B cell (primary cell): ENCODE measurements at regions not wholly inside any gene's neighbourhood (a gene's known extent, or its start where the extent isn't known, plus 50 kb on each side); places are given as distances from the start of the nearest gene placed in this dataset.

Experiments used
- ATAC-seq: fragments of 200-7000 bp; cut with Tn5 transposase; one replicate; pipeline ENCODE4 v1.10.0; 2021; ENCODE audit warnings: low read depth, mild to moderate bottlenecking, moderate number of reproducible peaks, moderate library complexity
- CTCF ChIA-PET: fragments of 350-600 bp; sonication (Branson Sonifier 250); formaldehyde crosslinking; loops from one replicate; lab custom pipeline; 2021; ENCODE audit warnings: antibody characterized with exemption, inconsistent platforms; lab: Charles Lee
- POLR2A ChIA-PET: fragments of 350-600 bp; sonication (Branson Sonifier 250); formaldehyde crosslinking; loops from one replicate; lab custom pipeline; 2021; ENCODE audit warnings: antibody characterized with exemption; lab: Charles Lee
- DNase-seq: peaks from one replicate; pipeline ENCODE4 v3.0.0; 2013
- H2AFZ ChIP-seq: 2 replicates; pipeline ENCODE4 v1.6.1; 2012; ENCODE audit warnings: mild to moderate bottlenecking, low read depth, low read length; ENCODE audit not compliant: insufficient read depth, poor library complexity, severe bottlenecking
- H3K27ac ChIP-seq, 2 donors: 1 replicate in 1 of 2; 2 replicates in 1 of 2; pipeline ENCODE4 v1.5.1; 2012 to 2013; ENCODE audit warnings: low read length in 2 of 2, mild to moderate bottlenecking in 2 of 2, moderate library complexity in 1 of 2
- H3K27me3 ChIP-seq, 4 experiments: fragments of 200-600 bp in 1 of 4; sonication (generic) in 1 of 4; replicated peaks in 1 of 4; 1 replicate in 2 of 4; 2 replicates in 2 of 4; pipeline versions ENCODE4 v1.6.1 to v1.7.0; 2013 to 2016; ENCODE audit warnings: low read length in 3 of 4, mild to moderate bottlenecking in 2 of 4, mixed read lengths in 1 of 4, moderate library complexity in 1 of 4; ENCODE audit not compliant: insufficient read depth in 4 of 4, control insufficient read depth in 3 of 4; ENCODE audit errors: control extremely low read depth in 1 of 4
- H3K36me3 ChIP-seq, 2 experiments: replicated peaks in 1 of 2; 1 replicate in 1 of 2; 2 replicates in 1 of 2; pipeline versions ENCODE4 v1.6.1 to v1.7.1; 2013; ENCODE audit warnings: low read length in 1 of 2; ENCODE audit not compliant: insufficient read depth in 2 of 2, control insufficient read depth in 1 of 2; ENCODE audit errors: control extremely low read depth in 1 of 2, extremely low read depth in 1 of 2
- H3K4me1 ChIP-seq, 2 donors: fragments of 200-600 bp in 1 of 2; sonication (generic) in 1 of 2; 1 replicate in 1 of 2; 2 replicates in 1 of 2; pipeline versions ENCODE4 v1.5.1 to v1.6.1; 2013 to 2017; ENCODE audit warnings: low read length in 2 of 2; ENCODE audit not compliant: control insufficient read depth in 2 of 2, insufficient read depth in 2 of 2
- H3K4me2 ChIP-seq: replicated peaks from 2 replicates; pipeline ENCODE3; 2012; ENCODE audit warnings: mild to moderate bottlenecking, low read depth, low read length; ENCODE audit not compliant: poor library complexity, severe bottlenecking
- H3K4me3 ChIP-seq, 5 experiments: fragments of 200-600 bp in 1 of 5; sonication (generic) in 1 of 5; 1 replicate in 3 of 5; 2 replicates in 2 of 5; pipeline versions ENCODE4 v1.5.1 to v1.7.0; 2011 to 2016; ENCODE audit warnings: low read length in 4 of 5, mild to moderate bottlenecking in 4 of 5, low read depth in 2 of 5, control low read depth in 1 of 5, moderate library complexity in 1 of 5; ENCODE audit not compliant: insufficient read depth in 1 of 5; ENCODE audit errors: control extremely low read depth in 1 of 5, extremely low read depth in 1 of 5
- H3K79me2 ChIP-seq: fragments of 200-600 bp; sonication (generic); one replicate; pipeline ENCODE4 v1.6.0; 2016; ENCODE audit warnings: low read length; ENCODE audit not compliant: control insufficient read depth, insufficient read depth
- H3K9ac ChIP-seq: fragments of 200-600 bp; sonication (generic); 2 replicates; pipeline ENCODE4 v1.6.1; 2017; ENCODE audit warnings: mild to moderate bottlenecking, low read length, moderate library complexity
- H3K9me3 ChIP-seq, 3 donors: one replicate each; pipeline versions ENCODE4 v1.6.1 to v1.7.1; 2013; ENCODE audit warnings: low read length in 2 of 3; ENCODE audit not compliant: control insufficient read depth in 2 of 3, insufficient read depth in 1 of 3; ENCODE audit errors: control extremely low read depth in 1 of 3
- H4K20me1 ChIP-seq: 2 replicates; pipeline ENCODE4 v1.6.0; 2012; ENCODE audit warnings: mild to moderate bottlenecking, low read length; ENCODE audit not compliant: insufficient read depth, control insufficient read depth, poor library complexity, severe bottlenecking
- H3K27ac Mint-ChIP-seq: one replicate; pipeline ENCODE4 v1.8.0; 2021; ENCODE audit warnings: mixed read lengths
- H3K27me3 Mint-ChIP-seq: one replicate; pipeline ENCODE4 v1.8.0; 2021; ENCODE audit warnings: mixed read lengths
- H3K4me1 Mint-ChIP-seq: one replicate; pipeline ENCODE4 v1.8.0; 2021; ENCODE audit warnings: mixed read lengths
- H3K4me3 Mint-ChIP-seq: one replicate; pipeline ENCODE4 v1.8.0; 2021; ENCODE audit warnings: mixed read lengths
- H3K9me3 Mint-ChIP-seq: one replicate; pipeline ENCODE4 v1.8.0; 2022; ENCODE audit warnings: mixed read lengths; ENCODE audit not compliant: insufficient read depth
- EZH2 ChIP-seq: IDR thresholded peaks from 2 replicates; pipeline ENCODE4 v1.6.1; 2012; ENCODE audit warnings: borderline replicate concordance, low read depth, mild to moderate bottlenecking, moderate library complexity, low read length; ENCODE audit not compliant: insufficient read depth, poor library complexity, severe bottlenecking
- WGBS: methylation state at CpG from one replicate; pipeline ENCODE4 v1.1.5; 2013; ENCODE audit warnings: missing lambda C conversion rate; ENCODE audit not compliant: insufficient coverage; 5-methylcytosine and 5-hydroxymethylcytosine counted together
- intact Hi-C: fragments of 100-400 bp; cut with micrococcal nuclease; formaldehyde crosslinking; loops from one replicate; pipeline ENCODE4 v1.10.0; 2022
- TF ChIP-seq, protein P1 (sequence below): fragments of 200-600 bp; IDR thresholded peaks from one replicate; pipeline ENCODE4 v1.8.0; 2022; ENCODE audit warnings: antibody characterized with exemption, mild to moderate bottlenecking

DNA sequence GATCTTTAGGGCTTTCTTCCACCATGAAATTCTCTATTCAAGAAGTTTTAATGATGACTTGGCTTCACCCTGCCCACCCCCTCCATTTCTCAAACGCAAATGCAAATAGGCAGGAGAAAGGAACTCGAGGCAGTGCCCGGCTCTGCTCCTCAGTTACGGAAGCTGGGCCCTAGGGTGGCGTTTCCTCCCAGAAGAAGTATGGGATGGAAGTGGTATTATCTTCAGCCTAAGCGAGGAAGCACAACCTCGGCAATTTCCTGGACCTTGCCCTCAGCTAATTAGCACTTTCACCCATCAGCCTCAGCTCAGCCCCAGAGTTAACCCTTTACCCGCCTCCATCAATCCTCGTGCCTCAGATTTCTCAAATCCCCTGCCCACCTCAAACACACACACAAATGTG, 58.2 kb upstream of the LRRC55 start:
- Mint-ChIP-seq H3K9me3 (no peaks in the 10 kb centered on the region), H3K27me3 (peaks cover 37% of the 10 kb centered on the region), H3K27ac (no peak overlapping the region), H3K4me3 (no peak overlapping the region), H3K4me1 (no peaks in the 10 kb centered on the region)
- POLR2A ChIA-PET: no interaction called here
- ATAC-seq: no peak
- no peak overlapping the region for H3K4me3 ChIP-seq
- H3K4me1 ChIP-seq: no peaks in the 10 kb centered on the region
- H3K9me3 ChIP-seq: peaks cover 0 to 4% (median 0%) of the 10 kb centered on the region in 3 donors
- no peak overlapping the region for H3K4me2 ChIP-seq
- no peaks in the 10 kb centered on the region for H3K36me3 ChIP-seq
- no peak for TF ChIP-seq EZH2
- TF ChIP-seq, protein P1, sequence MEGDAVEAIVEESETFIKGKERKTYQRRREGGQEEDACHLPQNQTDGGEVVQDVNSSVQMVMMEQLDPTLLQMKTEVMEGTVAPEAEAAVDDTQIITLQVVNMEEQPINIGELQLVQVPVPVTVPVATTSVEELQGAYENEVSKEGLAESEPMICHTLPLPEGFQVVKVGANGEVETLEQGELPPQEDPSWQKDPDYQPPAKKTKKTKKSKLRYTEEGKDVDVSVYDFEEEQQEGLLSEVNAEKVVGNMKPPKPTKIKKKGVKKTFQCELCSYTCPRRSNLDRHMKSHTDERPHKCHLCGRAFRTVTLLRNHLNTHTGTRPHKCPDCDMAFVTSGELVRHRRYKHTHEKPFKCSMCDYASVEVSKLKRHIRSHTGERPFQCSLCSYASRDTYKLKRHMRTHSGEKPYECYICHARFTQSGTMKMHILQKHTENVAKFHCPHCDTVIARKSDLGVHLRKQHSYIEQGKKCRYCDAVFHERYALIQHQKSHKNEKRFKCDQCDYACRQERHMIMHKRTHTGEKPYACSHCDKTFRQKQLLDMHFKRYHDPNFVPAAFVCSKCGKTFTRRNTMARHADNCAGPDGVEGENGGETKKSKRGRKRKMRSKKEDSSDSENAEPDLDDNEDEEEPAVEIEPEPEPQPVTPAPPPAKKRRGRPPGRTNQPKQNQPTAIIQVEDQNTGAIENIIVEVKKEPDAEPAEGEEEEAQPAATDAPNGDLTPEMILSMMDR: no peak
- H3K27ac ChIP-seq: no peak overlapping the region
- H3K9ac ChIP-seq: no peak overlapping the region
- no peak for DNase-seq
- H3K27me3 ChIP-seq: peaks cover 0 to 7% (median 1%) of the 10 kb centered on the region in 4 experiments
- no peak overlapping the region for H2AFZ ChIP-seq
- intact Hi-C loops: no loop called here
- no peaks in the 10 kb centered on the region for H4K20me1 ChIP-seq
- 30% methylated on average over 4 of the region's 9 CpGs for WGBS
- no peaks in the 10 kb centered on the region for H3K79me2 ChIP-seq
- CTCF ChIA-PET: no interaction called here

DNA sequence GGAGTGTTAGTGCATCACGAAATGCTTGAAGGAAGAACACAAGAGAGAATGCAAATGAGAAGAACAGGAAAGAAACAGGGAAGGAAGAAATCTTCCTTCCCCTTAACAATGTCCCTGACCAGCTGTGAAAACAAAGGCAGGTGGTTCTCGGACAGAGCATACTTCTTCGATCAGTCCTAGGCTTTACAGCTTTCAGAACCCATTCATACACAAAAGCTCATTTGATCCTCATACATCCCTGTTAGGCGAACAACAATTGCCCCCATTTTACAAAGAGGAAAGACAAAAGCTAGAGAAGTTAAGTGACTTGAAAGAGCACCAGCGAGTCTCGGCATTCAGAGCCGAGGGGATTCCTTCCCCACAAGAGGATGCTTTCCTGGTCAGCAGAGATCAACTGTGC, 57.2 kb upstream of the LRRC55 start:
- no peak overlapping the region for H3K4me3 Mint-ChIP-seq
- H3K4me1 Mint-ChIP-seq: no peaks in the 10 kb centered on the region
- Histone ChIP-seq H3K36me3 (no peaks in the 10 kb centered on the region), H3K27me3 (peaks cover 0 to 7% (median 1%) of the 10 kb centered on the region in 4 experiments), H3K9ac (no peak overlapping the region), H3K9me3 (peaks cover 0 to 4% (median 0%) of the 10 kb centered on the region in 3 donors), H3K27ac (no peak overlapping the region), H2AFZ (no peak overlapping the region), H4K20me1 (no peaks in the 10 kb centered on the region), H3K4me1 (no peaks in the 10 kb centered on the region), H3K4me2 (no peak overlapping the region), H3K79me2 (no peaks in the 10 kb centered on the region), H3K4me3 (no peak overlapping the region)
- ChIA-PET POLR2A (no interaction called here), CTCF (no interaction called here)
- no peaks in the 10 kb centered on the region for H3K9me3 Mint-ChIP-seq
- TF ChIP-seq, protein P1: no peak
- no peak for TF ChIP-seq EZH2
- no peak for DNase-seq
- intact Hi-C loops: no loop called here
- no peak for ATAC-seq
- 48% methylated on average over 5 of the region's 7 CpGs for WGBS
- H3K27me3 Mint-ChIP-seq: peaks cover 37% of the 10 kb centered on the region
- no peak overlapping the region for H3K27ac Mint-ChIP-seq
